ENCODE measurements at regions not wholly inside any gene's neighbourhood (a gene's known extent, or its start where the extent isn't known, plus 50 kb on each side); places are given as distances from the start of the nearest gene placed in this dataset.

- H3K9me3 ChIP-seq (ENCODE audit: control insufficient read depth in 2 of 3, insufficient read depth in 1 of 3, low read length in 3 of 3) = no peaks in the 10 kb centered on the region
- H3K4me3 ChIP-seq (ENCODE audit: low read length in 3 of 3) = no peak overlapping the region
- intact Hi-C loops (cut with DNase I) = no loop called here
Observed at GRCh38 chr20:57769756-57770155, 59.9 kb upstream of the PMEPA1 start.

GRCh38 chr20:57768519-57768918 is 58.7 kb upstream of the PMEPA1 start:
- FAIRE-seq (no peak), DNase-seq (no peak)
- intact Hi-C loops (cut with DNase I) = no loop called here
- H3K4me1 ChIP-seq (ENCODE audit: control insufficient read depth in 2 of 3, insufficient read depth in 2 of 3, low read depth in 1 of 3, low read length in 3 of 3) = no peaks in the 10 kb centered on the region
- H3K27me3 ChIP-seq (ENCODE audit: control insufficient read depth, insufficient read depth, low read length) = no peaks in the 10 kb centered on the region
- no peaks in the 10 kb centered on the region for H3K36me3 ChIP-seq (ENCODE audit: control insufficient read depth in 2 of 3, insufficient read depth in 3 of 3, low read length in 3 of 3)
- no peak overlapping the region for H3K4me3 ChIP-seq (ENCODE audit: low read length in 3 of 3)
- no peak for TF ChIP-seq CTCF (IDR thresholded peaks at IDR 0.05; ENCODE audit: borderline replicate concordance, extremely low read depth, insufficient read depth)
- no peak overlapping the region for H3K9ac ChIP-seq (ENCODE audit: low read length in 3 of 3)
- H3K9me3 ChIP-seq (ENCODE audit: control insufficient read depth in 2 of 3, insufficient read depth in 1 of 3, low read length in 3 of 3) = peaks cover 0 to 2% (median 0%) of the 10 kb centered on the region in 3 donors
- no peak overlapping the region for H3K27ac ChIP-seq (ENCODE audit: low read depth in 2 of 2, low read length in 2 of 2)

More at GRCh38 chr20:57769756-57770155, 59.9 kb upstream of the PMEPA1 start:
- Histone ChIP-seq H3K27me3 (ENCODE audit: control insufficient read depth, insufficient read depth, low read length) (no peaks in the 10 kb centered on the region), H3K27ac (ENCODE audit: low read depth in 2 of 2, low read length in 2 of 2) (no peak overlapping the region), H3K36me3 (ENCODE audit: control insufficient read depth in 2 of 3, insufficient read depth in 3 of 3, low read length in 3 of 3) (no peaks in the 10 kb centered on the region), H3K9ac (ENCODE audit: low read length in 3 of 3) (no peak overlapping the region), H3K4me1 (ENCODE audit: control insufficient read depth in 2 of 3, insufficient read depth in 2 of 3, low read depth in 1 of 3, low read length in 3 of 3) (no peaks in the 10 kb centered on the region)
- peak in 1 of 5 donors; percentile 10 for DNase-seq
- no peak for FAIRE-seq
- TF ChIP-seq CTCF (IDR thresholded peaks at IDR 0.05; ENCODE audit: borderline replicate concordance, extremely low read depth, insufficient read depth) = no peak

- Histone ChIP-seq H3K9me3 (ENCODE audit: control insufficient read depth in 2 of 3, insufficient read depth in 1 of 3, low read length in 3 of 3) (peaks cover 0 to 2% (median 0%) of the 10 kb centered on the region in 3 donors), H3K27ac (ENCODE audit: low read depth in 2 of 2, low read length in 2 of 2) (no peak overlapping the region), H3K4me1 (ENCODE audit: control insufficient read depth in 2 of 3, insufficient read depth in 2 of 3, low read depth in 1 of 3, low read length in 3 of 3) (no peaks in the 10 kb centered on the region), H3K27me3 (ENCODE audit: control insufficient read depth, insufficient read depth, low read length) (no peaks in the 10 kb centered on the region), H3K4me3 (ENCODE audit: low read length in 3 of 3) (no peak overlapping the region), H3K36me3 (ENCODE audit: control insufficient read depth in 2 of 3, insufficient read depth in 3 of 3, low read length in 3 of 3) (no peaks in the 10 kb centered on the region), H3K9ac (ENCODE audit: low read length in 3 of 3) (no peak overlapping the region)
- FAIRE-seq (no peak), DNase-seq (no peak)
- no peak for TF ChIP-seq CTCF (IDR thresholded peaks at IDR 0.05; ENCODE audit: borderline replicate concordance, extremely low read depth, insufficient read depth)
- intact Hi-C loops (cut with DNase I) = no loop called here
Observed at GRCh38 chr20:57767441-57767840, 57.6 kb upstream of the PMEPA1 start.

- no peak for DNase-seq
- TF ChIP-seq CTCF (IDR thresholded peaks at IDR 0.05; ENCODE audit: borderline replicate concordance, extremely low read depth, insufficient read depth) = no peak
- no peak overlapping the region for H3K4me3 ChIP-seq (ENCODE audit: low read length in 3 of 3)
Observed at GRCh38 chr20:57763235-57763595, 53.4 kb upstream of the PMEPA1 start.

More at GRCh38 chr20:57763235-57763595, 53.4 kb upstream of the PMEPA1 start:
- no peaks in the 10 kb centered on the region for H3K27me3 ChIP-seq (ENCODE audit: control insufficient read depth, insufficient read depth, low read length)
- no peak overlapping the region for H3K27ac ChIP-seq (ENCODE audit: low read depth in 2 of 2, low read length in 2 of 2)
- intact Hi-C loops (cut with DNase I) = no loop called here
- H3K36me3 ChIP-seq (ENCODE audit: control insufficient read depth in 2 of 3, insufficient read depth in 3 of 3, low read length in 3 of 3) = no peaks in the 10 kb centered on the region
- H3K9ac ChIP-seq (ENCODE audit: low read length in 3 of 3) = no peak overlapping the region
- no peak for FAIRE-seq
- H3K4me1 ChIP-seq (ENCODE audit: control insufficient read depth in 2 of 3, insufficient read depth in 2 of 3, low read depth in 1 of 3, low read length in 3 of 3) = no peaks in the 10 kb centered on the region
- peaks cover 0 to 2% (median 0%) of the 10 kb centered on the region in 3 donors for H3K9me3 ChIP-seq (ENCODE audit: control insufficient read depth in 2 of 3, insufficient read depth in 1 of 3, low read length in 3 of 3)

All from kidney (tissue), 13 donors.